DND-41 (cell line): ENCODE measurements at regions not wholly inside any gene's neighbourhood (a gene's known extent, or its start where the extent isn't known, plus 50 kb on each side); places are given as distances from the start of the nearest gene placed in this dataset.

Experiments used
- CTCF ChIP-seq: IDR thresholded peaks from 2 replicates; pipeline ENCODE4 v1.5.1; 2012; ENCODE audit warnings: borderline replicate concordance, low read length, moderate library complexity, mild to moderate bottlenecking; ENCODE audit not compliant: poor library complexity, severe bottlenecking; ENCODE audit errors: extremely low read depth
- EZH2 ChIP-seq: IDR thresholded peaks from 3 replicates; pipeline ENCODE4 v1.6.1; 2012; ENCODE audit warnings: borderline replicate concordance, low read depth, mild to moderate bottlenecking, moderate library complexity, low read length, inconsistent platforms; ENCODE audit not compliant: severe bottlenecking

GRCh38 chr13:54183166-54183565 is 1154.6 kb downstream of the OLFM4 start:
- TF ChIP-seq CTCF (no peak), EZH2 (no peak)
